ENCODE measurements at regions not wholly inside any gene's neighbourhood (a gene's known extent, or its start where the extent isn't known, plus 50 kb on each side); places are given as distances from the start of the nearest gene placed in this dataset.

- no peak overlapping the region for H3K4me3 ChIP-seq (ENCODE audit: low read depth, low read length)
- H3K27me3 ChIP-seq (ENCODE audit: insufficient read depth, low read depth, severe bottlenecking) = no peaks in the 10 kb centered on the region
- no peak overlapping the region for H3K27ac ChIP-seq
- no peaks in the 10 kb centered on the region for H3K36me3 ChIP-seq
- no peaks in the 10 kb centered on the region for H3K9me3 ChIP-seq (ENCODE audit: severe bottlenecking)
- DNase-seq = no peak
- TF ChIP-seq, protein P1, sequence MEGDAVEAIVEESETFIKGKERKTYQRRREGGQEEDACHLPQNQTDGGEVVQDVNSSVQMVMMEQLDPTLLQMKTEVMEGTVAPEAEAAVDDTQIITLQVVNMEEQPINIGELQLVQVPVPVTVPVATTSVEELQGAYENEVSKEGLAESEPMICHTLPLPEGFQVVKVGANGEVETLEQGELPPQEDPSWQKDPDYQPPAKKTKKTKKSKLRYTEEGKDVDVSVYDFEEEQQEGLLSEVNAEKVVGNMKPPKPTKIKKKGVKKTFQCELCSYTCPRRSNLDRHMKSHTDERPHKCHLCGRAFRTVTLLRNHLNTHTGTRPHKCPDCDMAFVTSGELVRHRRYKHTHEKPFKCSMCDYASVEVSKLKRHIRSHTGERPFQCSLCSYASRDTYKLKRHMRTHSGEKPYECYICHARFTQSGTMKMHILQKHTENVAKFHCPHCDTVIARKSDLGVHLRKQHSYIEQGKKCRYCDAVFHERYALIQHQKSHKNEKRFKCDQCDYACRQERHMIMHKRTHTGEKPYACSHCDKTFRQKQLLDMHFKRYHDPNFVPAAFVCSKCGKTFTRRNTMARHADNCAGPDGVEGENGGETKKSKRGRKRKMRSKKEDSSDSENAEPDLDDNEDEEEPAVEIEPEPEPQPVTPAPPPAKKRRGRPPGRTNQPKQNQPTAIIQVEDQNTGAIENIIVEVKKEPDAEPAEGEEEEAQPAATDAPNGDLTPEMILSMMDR (IDR thresholded peaks at IDR 0.05; ENCODE audit: low read depth, low read length) = no peak
Observed at GRCh38 chr7:35366167-35367155, 112.6 kb upstream of the TBX20 start.

GRCh38 chr7:35365523-35365922 lies 111.6 kb upstream of the TBX20 start:
- TF ChIP-seq, protein P1 (IDR thresholded peaks at IDR 0.05; ENCODE audit: low read depth, low read length) = no peak
- Histone ChIP-seq H3K27me3 (ENCODE audit: insufficient read depth, low read depth, severe bottlenecking) (no peaks in the 10 kb centered on the region), H3K27ac (no peak overlapping the region), H3K4me3 (ENCODE audit: low read depth, low read length) (no peak overlapping the region), H3K36me3 (no peaks in the 10 kb centered on the region), H3K9me3 (ENCODE audit: severe bottlenecking) (no peaks in the 10 kb centered on the region)
- no peak for DNase-seq

GRCh38 chr7:35362341-35362740 lies 108.4 kb upstream of the TBX20 start:
- Histone ChIP-seq H3K4me3 (ENCODE audit: low read depth, low read length) (no peak overlapping the region), H3K9me3 (ENCODE audit: severe bottlenecking) (peaks cover 1% of the 10 kb centered on the region)

DNA sequence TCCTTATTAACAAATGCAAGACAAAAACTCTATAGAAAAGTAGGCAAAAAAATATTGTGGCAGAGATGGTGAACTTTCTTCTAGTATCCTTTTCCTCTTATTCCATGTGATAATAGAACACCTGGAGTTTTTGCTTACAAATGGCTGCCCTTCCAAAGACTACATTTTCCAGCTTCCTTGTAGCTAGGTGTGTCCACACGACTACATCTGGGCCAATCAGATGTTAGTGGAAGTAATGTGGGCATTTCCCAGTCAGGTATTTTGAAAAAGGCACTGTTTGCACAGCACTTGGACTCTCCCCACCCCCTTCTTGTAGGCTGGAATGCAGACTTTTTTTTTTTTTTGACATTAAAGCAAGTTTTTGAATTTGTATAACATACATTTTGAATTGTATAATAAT lies 105.5 kb upstream of the TBX20 start:
- Histone ChIP-seq H3K27me3 (ENCODE audit: insufficient read depth, low read depth, severe bottlenecking) (no peaks in the 10 kb centered on the region), H3K9me3 (ENCODE audit: severe bottlenecking) (peaks cover 4% of the 10 kb centered on the region), H3K27ac (no peak overlapping the region), H3K36me3 (no peaks in the 10 kb centered on the region), H3K4me3 (ENCODE audit: low read depth, low read length) (no peak overlapping the region)
- DNase-seq = no peak
- TF ChIP-seq, protein P1 (IDR thresholded peaks at IDR 0.05; ENCODE audit: low read depth, low read length) = no peak

More at GRCh38 chr7:35362341-35362740, 108.4 kb upstream of the TBX20 start:
- DNase-seq = no peak
- TF ChIP-seq, protein P1 (IDR thresholded peaks at IDR 0.05; ENCODE audit: low read depth, low read length) = no peak
- Histone ChIP-seq H3K27ac (no peak overlapping the region), H3K27me3 (ENCODE audit: insufficient read depth, low read depth, severe bottlenecking) (no peaks in the 10 kb centered on the region), H3K36me3 (no peaks in the 10 kb centered on the region)

DNA sequence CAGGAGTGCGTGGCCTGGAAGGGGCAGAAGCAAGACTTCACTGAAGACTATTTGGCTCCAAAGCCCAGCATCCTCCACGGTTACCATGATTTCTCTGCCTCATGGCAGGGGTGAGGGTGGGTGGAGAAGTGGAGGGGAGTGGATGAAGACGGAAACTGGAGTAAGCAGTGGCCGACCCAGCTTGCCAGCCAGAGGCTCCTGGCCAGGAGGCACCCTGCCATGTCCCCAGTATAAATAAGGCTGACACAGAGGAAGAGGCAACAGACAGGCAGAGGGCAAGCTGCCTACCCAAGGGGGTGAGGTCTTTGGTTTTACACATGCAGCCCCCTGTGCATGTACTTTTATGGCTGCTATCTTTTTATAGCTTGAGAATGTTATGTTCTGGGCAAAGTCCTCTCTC lies 102.6 kb upstream of the TBX20 start:
- Histone ChIP-seq H3K36me3 (no peaks in the 10 kb centered on the region), H3K27ac (no peak overlapping the region), H3K9me3 (ENCODE audit: severe bottlenecking) (peaks cover 4% of the 10 kb centered on the region), H3K4me3 (ENCODE audit: low read depth, low read length) (no peak overlapping the region), H3K27me3 (ENCODE audit: insufficient read depth, low read depth, severe bottlenecking) (no peaks in the 10 kb centered on the region)
- TF ChIP-seq, protein P1 (IDR thresholded peaks at IDR 0.05; ENCODE audit: low read depth, low read length) = no peak
- DNase-seq = no peak

Measured in WERI-Rb-1 (cell line).